Occipital lobe (tissue), 1 donor: ENCODE measurements at regions not wholly inside any gene's neighbourhood (a gene's known extent, or its start where the extent isn't known, plus 50 kb on each side); places are given as distances from the start of the nearest gene placed in this dataset.

Source experiments
- DNase-seq: peaks from one replicate; lab custom pipeline; 2025; lab: John Stamatoyannopoulos, UW

GRCh38 chrX:16222151-16222550, 54.9 kb downstream of the MAGEB17 start:
- no peak for DNase-seq

- no peak for DNase-seq
Observed at GRCh38 chrX:16223385-16223784, 56.1 kb downstream of the MAGEB17 start.

GRCh38 chrX:16239211-16239610, 71.9 kb downstream of the MAGEB17 start:
- DNase-seq, result no peak

GRCh38 chrX:16240231-16240905, 73.1 kb downstream of the MAGEB17 start:
- no peak for DNase-seq

DNA sequence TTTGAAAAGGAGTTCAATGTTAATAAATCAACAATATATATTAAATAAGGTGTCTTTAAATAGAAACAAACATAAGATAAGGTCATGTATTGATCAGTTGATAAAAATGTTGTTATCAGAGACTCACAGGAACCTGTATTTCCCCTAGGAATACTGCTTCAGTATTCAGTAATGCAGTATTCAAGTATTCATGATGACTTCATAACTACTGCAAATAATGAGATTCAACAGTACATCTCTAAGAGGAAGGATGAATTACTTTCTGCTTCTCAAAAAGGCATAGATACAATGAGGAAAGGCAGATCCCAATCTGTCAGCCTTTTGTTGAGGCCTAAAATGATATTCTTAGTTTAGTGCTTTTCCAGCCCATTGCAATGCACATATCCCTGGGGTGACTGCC, 73.7 kb downstream of the MAGEB17 start:
- no peak for DNase-seq

DNA sequence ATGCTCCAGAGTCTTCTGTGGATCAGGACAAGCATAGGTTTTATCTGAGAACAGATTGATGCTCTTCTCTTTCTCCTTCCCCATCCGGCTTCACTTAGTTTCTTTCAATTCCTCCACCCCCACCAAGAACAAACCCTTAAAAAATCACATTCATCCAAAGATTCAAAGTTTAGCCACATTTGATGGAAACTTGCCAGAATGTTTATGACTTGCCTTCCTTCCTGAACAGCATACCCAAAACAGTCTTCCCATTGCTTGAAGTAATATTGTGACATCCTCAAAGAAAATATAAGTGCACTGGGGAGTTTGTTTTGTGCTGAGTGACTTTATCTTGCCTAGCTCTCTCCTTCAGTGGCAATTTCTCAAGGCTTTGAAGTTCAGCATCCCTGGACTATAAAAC, 83.0 kb downstream of the MAGEB17 start:
- DNase-seq, result no peak

- no peak for DNase-seq
Observed at GRCh38 chrX:16251782-16252181, 84.5 kb downstream of the MAGEB17 start.

DNA sequence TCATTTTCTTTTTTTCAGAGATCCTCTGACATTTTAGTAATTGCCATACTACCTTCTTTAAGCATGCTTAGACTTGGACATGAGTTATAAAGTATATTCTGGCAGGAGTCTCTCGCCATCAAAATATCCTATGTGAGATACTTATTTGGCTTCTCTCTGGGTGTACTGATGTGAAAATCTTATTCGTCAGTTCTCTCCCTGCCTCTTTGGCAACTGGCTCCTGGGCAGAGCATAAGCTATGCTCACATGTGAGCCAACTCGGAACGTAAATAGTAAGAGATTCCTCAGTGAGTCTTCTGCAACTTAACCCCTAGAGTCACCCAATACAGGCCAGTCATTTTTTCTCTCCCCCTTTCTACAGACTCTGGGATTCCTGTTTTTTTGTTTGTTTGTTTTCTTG, 91.6 kb downstream of the MAGEB17 start:
- no peak for DNase-seq

DNA sequence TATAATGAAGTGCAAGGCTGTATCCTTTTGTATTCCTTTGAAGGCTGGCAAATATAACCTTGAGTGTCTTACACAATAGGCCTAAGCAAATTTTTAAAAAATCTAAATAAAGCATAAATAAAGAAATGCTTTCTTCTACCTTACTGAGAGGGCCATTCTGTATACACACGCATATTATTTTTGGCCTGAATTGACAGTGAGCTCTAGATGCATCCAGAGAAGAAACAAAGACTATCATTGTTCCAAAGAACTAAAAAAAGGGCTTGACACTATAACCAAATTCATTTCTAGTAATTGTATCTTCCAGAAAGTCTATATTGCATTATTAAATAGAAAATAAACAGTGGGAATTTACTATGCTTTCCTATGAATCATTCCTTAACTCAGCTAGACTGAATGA, 100.2 kb downstream of the MAGEB17 start:
- no peak for DNase-seq

DNA sequence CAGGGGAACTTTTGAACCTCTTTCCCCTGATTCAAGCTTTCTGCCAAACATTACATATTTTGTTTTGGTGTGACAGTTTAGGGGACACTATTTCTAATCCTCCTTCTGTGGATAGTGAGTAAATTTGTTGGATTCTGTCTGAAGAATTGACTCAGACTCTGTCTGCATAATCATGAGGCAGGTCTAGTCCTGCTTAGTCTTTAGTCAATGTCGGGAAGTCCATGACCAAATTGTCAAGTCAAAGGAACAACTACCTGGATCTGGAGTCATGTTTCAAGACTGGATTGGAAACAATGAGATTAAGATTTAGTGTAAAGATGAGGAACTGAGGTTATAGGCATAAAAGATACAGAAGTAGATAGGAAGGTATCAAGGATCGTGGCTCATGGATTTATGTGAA, 100.9 kb downstream of the MAGEB17 start:
- DNase-seq, result no peak

DNA sequence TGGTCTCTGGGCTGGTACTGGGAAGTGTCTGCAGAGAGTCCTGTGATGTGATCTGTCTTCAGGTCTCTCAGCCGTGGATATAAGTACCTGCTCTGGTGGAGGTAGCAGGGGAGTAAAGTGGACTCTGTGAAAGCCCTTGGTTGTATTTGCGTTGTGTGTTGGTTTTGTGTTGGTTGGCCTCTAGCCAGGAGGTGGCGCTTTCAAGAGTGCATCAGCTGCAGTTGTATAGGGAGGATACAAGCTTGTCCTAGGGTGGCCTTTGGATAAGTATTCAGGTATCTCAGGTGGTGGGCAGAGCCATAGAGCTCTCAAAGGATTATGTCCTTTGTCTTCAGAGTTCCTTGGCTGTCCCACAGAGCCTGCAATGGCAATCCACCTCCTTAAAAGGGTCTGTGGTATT, 111.6 kb downstream of the MAGEB17 start:
- no peak for DNase-seq

DNA sequence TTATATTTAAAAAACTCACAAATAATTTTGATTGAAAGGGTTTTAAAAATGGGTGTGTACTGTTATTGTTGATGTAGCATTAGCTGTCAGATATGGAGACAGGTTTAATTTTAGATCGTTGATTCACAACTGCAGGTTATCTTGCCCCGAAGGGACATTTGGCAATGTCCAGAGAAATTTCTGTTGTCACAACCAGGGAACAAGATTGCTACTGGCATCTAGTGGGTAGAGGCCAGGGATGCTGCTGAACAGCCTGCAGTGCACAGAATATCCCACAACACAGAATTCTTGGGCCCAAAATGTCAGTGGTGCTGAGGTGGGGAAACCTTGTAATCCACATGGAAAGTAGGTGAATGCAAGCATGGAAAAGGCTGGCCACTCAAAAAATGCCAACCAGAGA, 114.9 kb downstream of the MAGEB17 start:
- no peak for DNase-seq

DNA sequence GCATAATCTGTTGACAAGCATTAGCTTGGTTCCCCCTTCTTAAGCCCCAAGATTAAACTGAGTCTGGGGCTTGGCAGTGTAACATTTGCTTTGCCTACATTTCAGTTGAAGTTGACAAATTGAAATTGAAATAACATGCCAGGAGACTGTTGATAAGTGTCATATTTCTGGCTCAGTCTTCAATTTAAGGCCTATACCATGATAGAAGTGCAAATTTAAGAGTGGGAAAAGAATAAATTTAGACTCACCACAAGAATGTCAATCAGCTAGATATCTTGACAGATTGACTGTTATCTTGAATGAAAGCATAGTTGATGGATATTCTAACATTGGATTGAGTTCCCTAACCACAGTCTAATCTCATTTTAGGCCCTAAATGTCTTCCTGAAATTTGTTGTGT, 117.6 kb downstream of the MAGEB17 start:
- DNase-seq, result no peak

DNA sequence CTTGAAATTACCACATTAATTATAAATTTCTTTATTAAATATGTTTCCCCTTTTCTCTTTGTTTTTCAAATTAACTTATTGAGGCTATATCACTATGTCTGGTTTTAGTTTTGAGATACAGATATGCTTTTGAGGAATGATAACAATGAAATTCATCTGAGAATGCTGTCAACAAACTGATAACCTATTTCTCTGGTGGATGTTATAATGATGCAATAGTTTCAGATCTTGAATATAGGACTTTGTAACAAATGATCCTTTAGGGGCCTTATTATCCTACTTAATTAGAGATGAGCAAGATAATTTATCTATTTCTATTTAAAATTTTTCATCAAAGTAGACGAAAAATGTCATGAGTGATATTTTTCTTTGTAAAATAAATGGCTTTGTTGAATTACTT, 123.7 kb downstream of the MAGEB17 start:
- DNase-seq, result no peak

DNA sequence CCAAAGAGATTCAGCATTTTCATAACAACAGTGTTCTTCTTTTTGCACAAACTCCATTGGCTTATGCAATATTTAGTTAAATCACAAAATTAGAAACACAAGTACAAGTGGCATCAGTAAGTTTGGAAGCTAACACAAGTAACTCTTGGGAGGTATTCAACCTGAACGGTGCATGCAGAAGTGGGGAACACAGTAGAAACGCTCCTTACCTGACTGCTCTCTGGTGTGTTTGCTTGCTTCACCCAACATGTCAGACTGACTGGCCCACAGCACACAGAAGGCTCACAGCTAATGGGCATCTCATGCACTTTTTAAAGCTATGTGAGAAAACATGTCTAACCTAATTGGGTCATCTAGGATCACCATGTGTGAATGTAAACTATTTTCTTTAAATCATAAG, 133.6 kb downstream of the MAGEB17 start:
- DNase-seq, result no peak

DNA sequence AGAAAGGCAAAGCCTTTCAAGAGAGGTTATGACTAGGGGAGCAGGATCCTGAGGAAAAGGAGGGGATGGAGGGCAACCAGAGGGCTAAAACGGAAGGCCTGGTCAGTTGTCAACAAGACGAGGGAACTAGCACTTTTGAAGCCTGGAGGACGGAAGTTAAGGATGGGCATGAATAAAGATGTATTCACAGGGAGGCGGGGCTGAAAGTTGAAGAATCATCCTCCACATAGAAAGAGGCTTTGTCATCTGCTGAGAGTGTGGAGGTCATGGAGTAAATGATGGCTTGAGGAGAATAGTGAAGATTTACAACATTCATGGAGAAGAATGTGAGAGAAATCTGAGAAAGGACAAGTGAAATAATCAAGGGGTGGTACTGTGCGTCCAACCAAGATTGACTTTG, 137.5 kb downstream of the MAGEB17 start:
- no peak for DNase-seq

DNA sequence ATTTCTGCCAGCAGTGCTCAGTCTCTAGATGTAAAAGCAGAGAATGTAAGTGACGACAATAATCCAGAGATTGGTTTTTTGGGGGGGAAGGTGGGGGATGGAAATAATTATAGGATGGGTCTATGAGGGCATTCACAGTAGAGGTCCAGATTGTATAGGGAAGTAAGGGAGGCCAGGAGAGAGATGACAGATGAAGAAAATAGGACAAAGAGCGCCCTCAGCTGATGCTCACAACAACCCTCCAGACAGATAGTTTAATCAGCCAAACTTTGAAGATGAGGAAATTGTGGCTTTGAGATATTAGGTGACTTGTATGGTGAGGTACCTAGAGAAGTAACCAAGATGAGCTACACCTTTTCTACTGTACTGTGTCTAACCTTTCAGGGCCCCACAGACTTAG, 137.9 kb downstream of the MAGEB17 start:
- DNase-seq, result no peak

DNA sequence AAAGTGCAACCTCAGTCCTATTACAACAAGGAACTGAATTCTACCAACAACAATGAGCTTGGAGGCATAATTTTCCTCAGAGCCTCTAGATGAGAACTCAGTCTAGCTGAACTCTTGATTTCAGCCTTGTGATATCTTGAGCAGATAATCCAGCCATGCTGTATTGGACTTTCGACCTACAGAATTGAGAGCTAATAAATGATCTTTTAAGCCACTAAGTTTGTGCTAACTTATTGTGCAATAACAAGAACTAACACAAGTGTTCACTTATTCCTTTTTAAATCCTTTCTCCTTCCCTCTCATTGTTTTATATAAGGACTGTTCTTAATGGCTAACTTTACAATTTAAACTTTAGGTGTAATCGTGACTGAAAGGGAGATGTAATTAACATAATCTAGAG, 140.7 kb downstream of the MAGEB17 start:
- DNase-seq, result no peak

- no peak for DNase-seq
Observed at GRCh38 chrX:16308773-16309172, 141.5 kb downstream of the MAGEB17 start.

DNA sequence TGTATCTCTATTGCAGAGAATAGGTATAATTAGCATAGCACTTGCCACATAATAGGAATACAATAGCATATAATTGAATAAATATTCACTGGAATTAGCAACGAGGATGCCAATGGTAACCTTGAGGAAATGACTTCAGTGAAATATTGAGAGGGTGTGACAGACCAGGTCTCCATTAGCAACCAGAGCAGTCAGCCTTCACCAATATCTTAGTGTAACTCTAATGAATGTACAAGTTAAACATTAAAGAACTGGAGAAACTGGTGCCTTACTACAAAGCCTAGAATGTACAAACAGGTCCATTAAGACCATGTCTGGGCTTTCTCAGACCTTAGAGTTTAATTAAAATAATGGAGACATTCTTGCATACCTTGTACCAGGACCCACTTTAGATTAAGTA, 143.0 kb downstream of the MAGEB17 start:
- DNase-seq, result no peak

DNA sequence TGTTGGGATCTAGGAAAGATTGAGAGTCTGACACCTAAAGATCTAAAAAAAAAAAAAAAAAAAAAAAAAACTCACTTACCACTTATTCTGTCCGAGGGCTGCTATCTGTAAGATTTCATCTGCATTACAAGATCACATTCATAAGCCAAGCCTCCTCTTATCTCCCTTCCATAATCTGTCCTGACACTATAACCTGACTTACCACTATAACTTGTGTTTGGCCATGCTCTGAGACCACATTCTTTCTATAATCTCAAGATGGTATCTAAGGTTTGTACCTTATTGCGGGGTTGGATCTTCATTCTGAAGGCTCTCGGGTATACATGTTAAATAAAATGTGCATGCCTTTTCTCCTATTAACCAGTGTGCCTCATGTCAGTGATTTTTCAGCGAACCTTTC, 144.4 kb downstream of the MAGEB17 start:
- DNase-seq, result no peak

GRCh38 chrX:16312761-16313623, 145.7 kb downstream of the MAGEB17 start:
- DNase-seq, result no peak

GRCh38 chrX:16316331-16316730, 149.1 kb downstream of the MAGEB17 start:
- DNase-seq, result no peak
